ENCODE measurements at regions not wholly inside any gene's neighbourhood (a gene's known extent, or its start where the extent isn't known, plus 50 kb on each side); places are given as distances from the start of the nearest gene placed in this dataset.

DNA sequence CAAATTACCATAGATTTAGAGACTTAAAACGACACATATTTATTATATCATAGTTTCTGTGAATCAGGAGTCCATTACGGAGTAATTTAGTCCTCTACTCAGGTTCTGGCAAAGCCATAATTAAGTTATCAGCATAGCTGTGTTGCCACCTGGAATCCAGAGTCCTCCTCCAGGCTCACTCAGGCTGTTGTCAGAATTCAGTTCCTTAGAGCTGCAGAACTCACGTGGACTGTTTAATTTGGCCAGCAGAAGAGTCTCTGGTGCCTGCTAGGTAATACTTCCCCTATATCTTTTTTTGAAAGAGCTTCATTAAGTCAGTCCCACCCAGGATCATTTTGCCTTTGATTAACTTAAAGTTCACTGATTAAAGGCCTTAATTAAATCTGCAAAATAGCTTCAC lies 891.5 kb downstream of the SUCLG1 start:
- DNase-seq (ENCODE audit: low spot score) = no peak
- Histone ChIP-seq H3K36me3 (ENCODE audit: low read depth) (no peaks in the 10 kb centered on the region; the same call in 1 of the 2 replicates), H3K4me3 (ENCODE audit: severe bottlenecking) (no peak overlapping the region), H3K27ac (ENCODE audit: poor library complexity, severe bottlenecking) (no peak overlapping the region), H3K4me1 (ENCODE audit: insufficient read depth, poor library complexity, severe bottlenecking) (no peaks in the 10 kb centered on the region), H3K27me3 (ENCODE audit: insufficient read depth, poor library complexity, severe bottlenecking) (no peaks in the 10 kb centered on the region), H3K9me3 (ENCODE audit: severe bottlenecking) (no peaks in the 10 kb centered on the region)
- TF ChIP-seq, protein P1, sequence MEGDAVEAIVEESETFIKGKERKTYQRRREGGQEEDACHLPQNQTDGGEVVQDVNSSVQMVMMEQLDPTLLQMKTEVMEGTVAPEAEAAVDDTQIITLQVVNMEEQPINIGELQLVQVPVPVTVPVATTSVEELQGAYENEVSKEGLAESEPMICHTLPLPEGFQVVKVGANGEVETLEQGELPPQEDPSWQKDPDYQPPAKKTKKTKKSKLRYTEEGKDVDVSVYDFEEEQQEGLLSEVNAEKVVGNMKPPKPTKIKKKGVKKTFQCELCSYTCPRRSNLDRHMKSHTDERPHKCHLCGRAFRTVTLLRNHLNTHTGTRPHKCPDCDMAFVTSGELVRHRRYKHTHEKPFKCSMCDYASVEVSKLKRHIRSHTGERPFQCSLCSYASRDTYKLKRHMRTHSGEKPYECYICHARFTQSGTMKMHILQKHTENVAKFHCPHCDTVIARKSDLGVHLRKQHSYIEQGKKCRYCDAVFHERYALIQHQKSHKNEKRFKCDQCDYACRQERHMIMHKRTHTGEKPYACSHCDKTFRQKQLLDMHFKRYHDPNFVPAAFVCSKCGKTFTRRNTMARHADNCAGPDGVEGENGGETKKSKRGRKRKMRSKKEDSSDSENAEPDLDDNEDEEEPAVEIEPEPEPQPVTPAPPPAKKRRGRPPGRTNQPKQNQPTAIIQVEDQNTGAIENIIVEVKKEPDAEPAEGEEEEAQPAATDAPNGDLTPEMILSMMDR (IDR thresholded peaks at IDR 0.05; ENCODE audit: poor library complexity, severe bottlenecking) = no peak
- ATAC-seq (ENCODE audit: low read depth) = no peak

DNA sequence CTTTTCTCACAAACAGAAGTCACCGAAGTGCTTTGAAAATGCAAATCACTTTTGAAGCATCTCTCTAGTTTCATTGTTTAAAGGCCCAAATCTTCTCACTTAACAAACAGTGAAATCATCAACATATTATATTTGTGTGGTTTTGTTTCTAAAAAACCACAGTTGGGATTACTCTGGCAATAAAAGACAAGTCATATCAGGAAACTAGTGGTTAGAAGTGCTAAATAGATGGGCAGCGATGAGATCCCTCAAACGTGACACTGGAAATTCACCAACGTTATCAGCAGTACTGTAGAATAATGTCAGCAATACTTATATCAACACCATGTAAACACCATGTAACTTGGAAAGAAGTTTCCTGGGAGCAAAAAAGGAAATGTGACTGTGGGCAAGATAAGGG lies 893.5 kb downstream of the SUCLG1 start:
- H3K27ac ChIP-seq (ENCODE audit: poor library complexity, severe bottlenecking) = no peak overlapping the region
- no peak for ATAC-seq (ENCODE audit: low read depth)
- H3K9me3 ChIP-seq (ENCODE audit: severe bottlenecking) = no peaks in the 10 kb centered on the region
- H3K4me3 ChIP-seq (ENCODE audit: severe bottlenecking) = no peak overlapping the region
- TF ChIP-seq, protein P1 (IDR thresholded peaks at IDR 0.05; ENCODE audit: poor library complexity, severe bottlenecking) = no peak
- no peaks in the 10 kb centered on the region; the same call in 1 of the 2 replicates for H3K36me3 ChIP-seq (ENCODE audit: low read depth)
- H3K4me1 ChIP-seq (ENCODE audit: insufficient read depth, poor library complexity, severe bottlenecking) = no peaks in the 10 kb centered on the region
- H3K27me3 ChIP-seq (ENCODE audit: insufficient read depth, poor library complexity, severe bottlenecking) = no peaks in the 10 kb centered on the region
- DNase-seq (ENCODE audit: low spot score) = no peak

DNA sequence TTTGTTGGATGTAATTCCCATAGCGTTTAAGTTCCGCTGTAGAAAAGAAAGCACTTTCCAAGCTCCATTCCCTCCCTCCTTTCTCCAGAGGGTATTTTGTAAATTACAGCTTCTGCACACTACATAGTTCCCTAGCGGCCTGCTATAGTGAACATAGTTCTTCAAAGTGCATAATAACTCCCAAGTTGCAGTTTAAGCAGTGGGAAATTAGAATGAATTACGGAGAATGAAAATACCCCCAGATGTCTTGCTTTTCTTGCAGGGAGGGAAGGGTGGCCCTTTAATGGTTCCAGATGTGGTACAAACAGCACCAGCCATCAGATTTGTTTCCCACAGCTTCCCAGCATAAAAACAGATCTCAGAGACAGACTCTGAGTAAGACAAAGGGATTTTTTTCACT lies 893.9 kb downstream of the SUCLG1 start:
- TF ChIP-seq, protein P1 (IDR thresholded peaks at IDR 0.05; ENCODE audit: poor library complexity, severe bottlenecking) = no peak
- DNase-seq (ENCODE audit: low spot score) (no peak), ATAC-seq (ENCODE audit: low read depth) (no peak)
- Histone ChIP-seq H3K4me1 (ENCODE audit: insufficient read depth, poor library complexity, severe bottlenecking) (no peaks in the 10 kb centered on the region), H3K9me3 (ENCODE audit: severe bottlenecking) (no peaks in the 10 kb centered on the region), H3K4me3 (ENCODE audit: severe bottlenecking) (no peak overlapping the region), H3K27ac (ENCODE audit: poor library complexity, severe bottlenecking) (no peak overlapping the region), H3K27me3 (ENCODE audit: insufficient read depth, poor library complexity, severe bottlenecking) (no peaks in the 10 kb centered on the region), H3K36me3 (ENCODE audit: low read depth) (no peaks in the 10 kb centered on the region; the same call in 1 of the 2 replicates)

DNA sequence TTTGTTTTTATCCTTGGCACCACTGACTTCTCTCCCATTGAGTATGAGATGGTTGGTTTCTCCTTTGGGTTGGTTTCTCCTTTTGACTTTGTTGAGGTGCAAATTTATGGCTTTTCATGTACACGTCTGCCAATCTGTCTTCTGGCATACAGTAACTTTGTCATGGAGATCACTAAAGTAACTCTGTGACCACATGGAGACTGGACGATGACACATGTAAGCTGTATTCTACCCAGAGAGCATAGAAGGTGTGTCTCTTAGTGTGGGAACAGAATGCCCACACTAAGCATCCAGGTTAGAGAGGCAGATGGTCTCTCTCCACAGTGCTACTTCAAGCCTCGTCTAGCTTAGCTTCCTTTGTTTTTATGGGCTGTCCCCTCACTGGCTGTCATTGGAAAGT lies 897.5 kb downstream of the SUCLG1 start:
- Histone ChIP-seq H3K27ac (ENCODE audit: poor library complexity, severe bottlenecking) (no peak overlapping the region), H3K4me3 (ENCODE audit: severe bottlenecking) (no peak overlapping the region), H3K36me3 (ENCODE audit: low read depth) (no peaks in the 10 kb centered on the region; the same call in 1 of the 2 replicates), H3K27me3 (ENCODE audit: insufficient read depth, poor library complexity, severe bottlenecking) (no peaks in the 10 kb centered on the region), H3K9me3 (ENCODE audit: severe bottlenecking) (no peaks in the 10 kb centered on the region), H3K4me1 (ENCODE audit: insufficient read depth, poor library complexity, severe bottlenecking) (no peaks in the 10 kb centered on the region)
- no peak for DNase-seq (ENCODE audit: low spot score)
- TF ChIP-seq, protein P1 (IDR thresholded peaks at IDR 0.05; ENCODE audit: poor library complexity, severe bottlenecking) = no peak
- ATAC-seq (ENCODE audit: low read depth) = no peak

DNA sequence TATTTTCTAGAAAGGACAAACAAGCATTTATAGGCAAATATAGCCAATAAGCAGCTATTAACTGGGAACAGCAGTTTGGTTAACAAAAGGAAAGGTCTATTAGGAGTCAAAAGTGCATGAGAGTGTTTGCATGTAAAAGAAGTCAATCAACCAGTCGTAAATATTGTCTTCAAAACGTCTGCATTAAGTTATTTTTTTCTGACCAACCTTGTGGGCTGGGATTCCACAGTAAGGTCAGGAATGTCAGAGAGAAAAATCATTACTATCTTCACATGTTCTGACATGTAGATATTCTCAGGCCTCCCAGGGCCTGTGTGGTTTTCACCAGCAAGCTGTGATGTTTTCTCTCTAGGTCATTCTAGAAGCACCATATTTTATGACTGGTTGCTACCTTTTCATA lies 922.5 kb downstream of the SUCLG1 start:
- no peak for DNase-seq (ENCODE audit: low spot score)
- TF ChIP-seq, protein P1 (IDR thresholded peaks at IDR 0.05; ENCODE audit: poor library complexity, severe bottlenecking) = no peak
- no peaks in the 10 kb centered on the region for H3K36me3 ChIP-seq (ENCODE audit: low read depth)
- no peak overlapping the region for H3K27ac ChIP-seq (ENCODE audit: poor library complexity, severe bottlenecking)
- no peaks in the 10 kb centered on the region for H3K4me1 ChIP-seq (ENCODE audit: insufficient read depth, poor library complexity, severe bottlenecking)
- H3K4me3 ChIP-seq (ENCODE audit: severe bottlenecking) = no peak overlapping the region
- 0 out of 3 replicates have a peak, but pooled peaks have one; percentile 58 for ATAC-seq (ENCODE audit: low read depth)
- H3K27me3 ChIP-seq (ENCODE audit: insufficient read depth, poor library complexity, severe bottlenecking) = no peaks in the 10 kb centered on the region
- no peaks in the 10 kb centered on the region for H3K9me3 ChIP-seq (ENCODE audit: severe bottlenecking)

All from RWPE2 (cell line).